ENCODE measurements at regions not wholly inside any gene's neighbourhood (a gene's known extent, or its start where the extent isn't known, plus 50 kb on each side); places are given as distances from the start of the nearest gene placed in this dataset.

GRCh38 chr3:30317561-30317960 lies 288.8 kb upstream of the TGFBR2 start (continued):
- TF ChIP-seq TAF1 (IDR thresholded peaks at IDR 0.05; ENCODE audit: low read depth, low read length), result no peak
